HG03045 (cell line): ENCODE measurements at regions not wholly inside any gene's neighbourhood (a gene's known extent, or its start where the extent isn't known, plus 50 kb on each side); places are given as distances from the start of the nearest gene placed in this dataset.
"Not testable (repeated sequence)": the region's sequence is repeated elsewhere in the genome, so short reads cannot be mapped to it uniquely, and the experiment has no call there.

ENCODE experiments used
- ATAC-seq: cut with Tn5 transposase; IDR thresholded peaks from one replicate; pipeline ENCODE4 v1.9.1; 2021; ENCODE audit warnings: mild to moderate bottlenecking, moderate library complexity; ENCODE audit not compliant: unreplicated experiment

DNA sequence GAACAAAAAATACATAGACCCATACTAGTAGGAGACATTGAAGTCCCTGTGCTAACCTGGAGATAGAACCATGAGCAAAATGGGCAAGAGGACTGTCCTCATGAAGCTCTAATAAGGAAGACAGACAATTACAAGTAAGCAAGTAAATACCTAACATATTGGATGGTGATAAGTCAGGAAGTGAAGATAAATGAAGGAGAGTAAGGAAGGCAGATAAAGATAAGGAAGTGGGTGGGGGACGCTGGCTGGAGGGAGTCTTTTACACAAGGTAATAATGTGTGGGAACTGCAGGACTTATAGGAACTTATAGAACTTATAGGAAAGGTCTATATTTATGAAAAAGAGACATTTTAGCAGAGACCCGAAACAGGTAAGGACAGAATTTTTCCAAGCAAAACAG, 148.9 kb upstream of the ABI3BP start:
- ATAC-seq: no peak

DNA sequence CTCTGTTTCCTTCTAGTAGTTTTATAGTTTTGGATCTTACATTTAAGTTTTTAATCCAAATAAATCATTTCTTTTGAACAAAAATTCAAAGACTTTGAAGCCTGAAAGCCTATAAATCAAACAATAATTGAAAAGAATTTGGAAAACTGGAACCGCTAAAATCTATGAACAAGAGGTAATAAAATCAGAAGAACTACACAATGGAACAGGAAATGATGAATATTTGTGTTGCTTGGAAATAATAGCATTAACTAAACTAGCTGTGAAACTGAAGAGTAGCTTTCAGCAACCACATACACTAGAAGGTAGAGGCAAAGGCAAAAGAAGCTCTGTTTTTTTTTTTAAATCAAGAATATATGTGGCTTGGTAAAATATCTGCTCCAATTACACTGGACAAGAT, 147.9 kb upstream of the ABI3BP start:
- ATAC-seq: no peak

DNA sequence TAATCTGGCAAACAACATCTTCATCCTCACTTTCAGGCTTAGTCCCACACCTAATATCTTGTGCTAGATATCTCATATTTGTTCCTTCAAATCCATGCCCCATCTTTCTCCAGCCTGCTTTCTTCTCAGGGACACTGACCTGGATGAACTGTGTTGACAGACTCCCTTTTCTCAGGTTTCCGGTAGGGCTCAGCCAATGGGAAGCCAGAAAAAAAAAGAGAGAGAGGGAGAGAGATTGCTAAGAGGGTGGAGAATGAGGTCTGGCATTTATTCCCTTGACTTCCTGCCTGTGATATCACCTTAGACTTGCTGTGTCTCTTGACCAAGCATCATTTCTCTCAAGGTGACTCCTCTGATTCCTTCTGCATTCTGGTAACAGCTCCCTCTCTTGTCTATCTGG, 145.6 kb upstream of the ABI3BP start:
- ATAC-seq: no peak

DNA sequence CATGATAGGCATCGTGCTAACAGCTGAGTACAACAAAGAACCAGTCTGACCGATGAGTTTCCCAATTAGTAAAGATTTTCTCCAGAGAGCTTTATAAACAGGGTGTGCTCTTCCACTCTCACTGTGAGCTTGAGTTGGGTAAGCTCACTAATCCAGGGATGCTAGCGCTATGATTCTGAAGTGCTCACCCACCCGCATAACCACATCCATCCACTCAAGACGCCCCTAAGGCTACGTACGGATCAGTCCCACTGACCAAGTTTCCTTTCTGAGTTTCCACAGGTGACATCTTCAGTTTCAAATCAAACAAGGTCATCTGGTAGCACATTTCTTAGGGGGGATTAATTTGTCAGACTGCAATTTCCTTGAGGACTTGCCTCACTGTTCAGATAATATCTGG, 141.1 kb upstream of the ABI3BP start:
- no peak for ATAC-seq

DNA sequence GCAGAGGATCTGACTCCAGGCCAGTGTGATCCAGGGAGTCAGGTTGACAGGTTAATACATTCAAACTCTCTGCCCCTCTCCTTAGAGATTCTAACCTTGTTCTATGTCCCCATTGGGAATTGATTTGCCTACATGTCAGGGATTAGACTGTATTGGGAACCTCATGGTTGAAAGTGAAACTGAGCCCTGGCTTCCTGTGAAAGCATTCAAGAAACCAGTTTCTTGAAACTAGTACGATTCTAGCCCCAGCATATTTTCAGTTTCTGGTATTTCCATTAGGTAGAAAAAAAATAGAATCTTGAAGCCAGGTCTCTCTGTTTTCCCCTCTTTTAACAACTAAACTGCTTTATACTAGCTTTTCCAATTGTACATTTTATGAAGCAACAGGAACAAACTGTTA, 140.4 kb upstream of the ABI3BP start:
- no peak for ATAC-seq

DNA sequence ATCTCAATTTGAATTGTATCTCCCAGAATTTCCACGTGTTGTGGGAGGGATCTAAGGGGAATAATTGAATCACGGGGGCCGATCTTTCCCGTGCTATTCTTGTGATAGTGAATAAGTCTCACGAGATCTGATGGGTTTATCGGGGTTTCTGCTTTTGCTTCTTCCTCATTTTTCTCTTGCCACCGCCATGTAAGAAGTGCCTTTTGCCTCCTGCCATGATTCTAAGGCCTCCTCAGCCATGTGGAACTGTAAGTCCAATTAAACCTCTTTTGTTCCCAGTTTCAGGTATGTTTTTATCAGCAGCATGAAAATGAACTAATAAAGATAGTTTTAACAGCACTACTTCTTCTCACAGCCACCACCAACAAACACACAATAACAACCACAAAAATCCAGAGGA, 140.0 kb upstream of the ABI3BP start:
- not testable (repeated sequence) for ATAC-seq

DNA sequence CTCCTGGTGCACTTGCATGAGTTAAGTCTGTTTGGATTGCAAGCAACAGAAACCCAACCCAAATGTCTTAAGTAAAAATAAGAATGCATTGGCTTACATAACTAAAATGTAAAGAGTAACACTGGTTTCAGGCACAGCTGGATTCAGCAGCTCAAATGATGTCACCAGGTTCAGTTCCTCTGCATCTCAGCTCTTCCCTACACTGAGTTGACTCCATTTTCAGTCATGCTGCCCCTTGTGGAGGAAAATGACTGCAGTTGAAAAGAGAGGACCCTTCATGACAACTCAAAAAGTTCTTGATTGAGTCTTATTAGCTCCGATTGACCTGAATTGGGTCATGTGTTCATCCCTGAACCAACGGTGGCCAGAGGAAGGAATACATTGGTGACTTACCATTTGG, 138.5 kb upstream of the ABI3BP start:
- ATAC-seq: no peak

DNA sequence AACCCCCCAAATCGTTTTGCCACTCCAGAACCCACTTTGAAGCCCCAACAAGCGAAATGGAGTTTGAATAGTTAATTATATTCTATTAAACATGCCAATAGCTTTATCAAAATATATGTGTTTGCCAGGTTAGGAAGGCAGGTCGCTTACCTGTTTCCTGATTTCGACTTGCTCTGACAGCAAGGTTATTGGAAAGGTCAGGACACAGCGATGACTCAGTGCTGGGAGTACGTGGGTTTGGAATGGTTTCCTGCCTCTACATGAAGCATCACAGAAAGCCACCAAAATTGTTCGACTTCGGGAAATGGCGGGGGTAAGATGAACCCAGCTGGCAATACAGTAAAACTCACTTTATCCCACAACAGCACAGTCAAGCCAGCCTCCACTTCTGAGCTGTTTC, 135.6 kb upstream of the ABI3BP start:
- ATAC-seq: no peak

DNA sequence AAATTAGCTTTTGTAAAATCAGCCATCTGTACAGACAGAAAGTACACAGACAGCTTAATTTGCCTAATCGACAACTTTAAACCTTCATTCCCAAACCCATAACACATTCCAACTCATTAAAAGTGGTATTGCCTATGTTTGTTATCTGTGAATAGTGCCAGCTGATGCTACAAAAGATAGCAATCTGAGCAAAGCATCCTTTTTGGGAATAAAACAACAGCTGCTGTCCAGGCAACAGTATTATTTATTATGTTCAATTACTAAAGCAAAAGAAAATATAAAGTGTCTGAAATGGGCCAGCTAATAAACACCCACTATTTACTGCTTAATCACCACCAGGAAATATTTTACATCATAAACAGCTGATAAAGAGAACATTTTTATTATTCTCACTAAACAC, 134.8 kb upstream of the ABI3BP start:
- no peak for ATAC-seq

DNA sequence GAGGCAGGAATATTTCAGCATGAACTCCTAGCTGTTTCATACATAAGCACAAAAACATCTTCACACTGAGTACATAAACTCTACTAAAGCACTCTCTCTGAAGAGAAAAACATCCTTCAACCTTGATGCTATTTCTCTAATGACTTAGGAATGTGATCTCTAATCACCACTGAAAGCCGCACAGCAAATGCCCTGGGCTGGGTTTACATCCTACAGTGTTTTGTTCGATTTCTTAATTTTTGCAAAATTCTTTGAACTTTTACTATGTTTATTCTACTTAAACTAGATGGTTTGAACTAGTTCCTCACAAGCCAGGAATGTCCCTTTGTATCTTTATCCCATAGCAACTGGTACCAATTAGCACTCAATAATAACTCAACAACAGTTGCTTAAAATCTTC, 130.9 kb upstream of the ABI3BP start:
- no peak for ATAC-seq

DNA sequence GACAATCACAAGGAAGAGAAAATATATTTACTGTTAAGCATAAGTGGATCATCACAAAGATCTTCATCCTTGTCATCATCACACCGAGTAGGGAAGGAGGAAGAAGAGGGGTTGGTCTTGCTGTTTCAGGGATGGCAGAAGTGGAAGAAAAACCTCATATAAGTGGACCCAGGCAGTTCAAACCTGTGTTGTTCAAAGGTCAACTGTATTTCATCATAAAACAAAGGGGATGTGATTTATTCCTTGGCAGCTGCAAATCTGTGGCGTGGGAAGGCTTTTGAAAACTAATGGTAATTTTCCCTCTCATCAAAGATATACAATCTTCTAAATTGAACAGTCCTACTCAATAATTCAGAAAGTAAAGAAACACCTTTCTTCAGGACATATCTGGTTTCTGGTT, 129.9 kb upstream of the ABI3BP start:
- no peak for ATAC-seq

DNA sequence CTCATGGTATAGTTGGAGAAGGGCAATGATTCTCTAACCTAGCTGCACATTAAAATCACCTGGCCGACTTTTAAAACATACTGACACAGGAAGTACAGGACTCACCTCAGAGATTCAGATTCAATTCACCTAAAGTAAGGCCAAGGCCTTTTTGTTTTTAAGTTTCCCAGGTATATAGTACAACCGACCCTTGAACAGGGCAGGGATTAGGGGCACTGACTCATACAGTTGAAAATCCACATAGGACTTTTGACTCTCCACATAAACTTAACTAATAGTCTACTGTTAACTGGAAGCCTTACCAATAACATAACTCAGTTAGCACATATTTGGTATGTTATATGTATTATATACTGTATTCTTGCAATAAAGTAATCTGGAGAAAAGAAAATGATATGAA, 129.5 kb upstream of the ABI3BP start:
- ATAC-seq: no peak

DNA sequence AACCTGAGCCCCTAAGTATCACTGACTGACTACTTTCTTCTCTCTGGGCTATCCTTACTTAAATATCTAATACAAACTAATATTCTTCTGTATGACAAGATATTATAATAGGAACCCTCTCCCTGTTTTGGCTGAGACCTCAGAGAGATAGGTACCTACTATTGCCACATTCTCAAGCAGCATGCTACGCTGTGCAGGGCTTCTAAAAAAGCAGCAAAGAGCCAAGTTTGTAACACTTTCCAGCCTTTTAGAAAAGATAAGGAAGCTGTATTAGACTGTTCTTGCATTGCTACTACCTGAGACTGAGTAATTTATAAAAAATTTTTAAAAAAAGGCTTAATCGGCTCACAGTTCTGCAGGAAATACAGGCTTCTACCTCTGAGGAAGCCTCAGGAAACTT, 126.8 kb upstream of the ABI3BP start:
- ATAC-seq: no peak

DNA sequence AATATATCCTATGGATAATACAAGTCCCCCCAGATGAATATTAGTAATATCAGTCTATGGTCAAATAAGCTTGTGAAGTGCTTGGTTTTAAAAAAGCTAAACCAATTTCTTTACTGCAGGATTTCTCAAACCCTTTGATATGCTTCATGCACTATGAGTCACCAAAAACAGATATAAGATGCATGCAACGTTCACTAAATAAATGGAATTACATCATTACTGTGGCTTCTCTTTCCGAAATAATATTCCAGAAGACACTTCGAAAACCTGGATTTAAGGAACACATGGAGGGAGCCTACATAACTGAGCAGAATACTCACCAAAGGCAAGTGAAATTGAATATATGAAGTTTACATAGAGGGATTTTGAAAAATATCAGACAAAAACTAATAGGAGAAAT, 126.3 kb upstream of the ABI3BP start:
- no peak for ATAC-seq

DNA sequence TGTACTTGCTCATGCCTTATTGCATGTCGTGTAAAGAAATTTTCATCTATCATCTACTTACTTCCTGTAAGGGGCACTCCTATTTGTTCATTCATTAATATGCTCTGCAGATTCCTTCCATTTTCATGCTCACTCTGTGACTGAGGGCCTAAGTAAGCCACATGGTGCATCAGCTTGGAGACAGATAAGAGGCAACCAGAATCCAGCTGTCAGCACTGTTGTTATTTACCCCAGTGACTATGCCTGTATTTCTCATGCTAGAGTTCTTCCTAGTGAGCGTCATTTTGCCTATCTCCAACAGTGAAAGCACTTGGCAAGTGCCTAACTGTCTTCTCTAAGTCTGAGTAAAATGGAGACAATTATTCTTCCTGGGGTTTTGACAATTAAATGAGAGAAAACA, 124.8 kb upstream of the ABI3BP start:
- no peak for ATAC-seq

DNA sequence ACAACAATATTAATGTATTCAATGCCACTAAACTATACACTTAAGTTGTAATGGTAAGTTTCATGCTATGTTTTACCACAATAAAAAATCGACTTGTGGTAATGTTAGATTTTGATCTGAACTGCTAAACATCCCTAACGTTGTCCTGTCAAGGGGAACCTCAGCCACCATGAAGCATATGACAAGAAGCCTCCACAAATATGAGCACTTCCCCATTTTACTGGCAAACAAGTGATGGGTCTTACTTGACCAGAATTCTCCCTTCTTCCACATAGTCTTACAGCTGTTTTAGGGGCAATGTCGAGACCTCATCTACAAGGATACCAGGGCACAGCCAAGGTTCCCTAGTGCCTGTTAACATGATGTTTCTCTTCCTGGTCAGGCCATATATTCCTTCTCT, 124.2 kb upstream of the ABI3BP start:
- ATAC-seq: no peak

DNA sequence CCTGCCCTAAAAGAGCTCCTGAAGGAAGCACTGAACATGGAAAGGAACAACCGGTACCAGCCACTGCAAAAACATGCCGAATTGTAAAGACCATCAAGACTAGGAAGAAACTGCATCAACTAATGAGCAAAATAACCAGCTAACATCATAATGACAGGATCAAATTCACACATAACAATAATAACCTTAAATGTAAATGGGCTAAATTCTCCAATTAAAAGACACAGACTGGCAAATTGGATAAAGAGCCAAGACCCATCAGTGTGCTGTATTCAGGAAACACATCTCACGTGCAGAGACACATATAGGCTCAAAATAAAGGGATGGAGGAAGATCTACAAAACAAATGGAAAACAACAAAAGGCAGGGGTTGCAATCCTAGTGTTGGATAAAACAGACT, 117.1 kb upstream of the ABI3BP start:
- not testable (repeated sequence) for ATAC-seq

DNA sequence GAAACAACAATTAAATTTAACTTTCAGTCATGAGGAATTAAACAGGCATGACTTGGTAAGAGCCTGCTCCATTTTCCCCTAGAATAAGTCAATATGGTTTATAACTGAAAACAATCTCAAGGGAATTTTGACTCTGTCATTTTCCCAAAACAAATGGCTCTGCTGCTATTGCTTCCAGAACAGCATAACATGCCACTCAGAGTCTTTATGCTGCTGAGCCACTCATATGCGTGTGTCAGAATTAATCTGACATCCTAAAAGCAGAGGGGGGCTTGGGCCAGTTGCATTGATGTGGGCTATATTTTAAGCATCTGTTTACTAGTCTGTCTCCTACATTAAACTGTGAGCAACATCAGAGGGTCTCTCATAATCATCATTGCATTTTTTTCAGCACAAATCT, 111.1 kb upstream of the ABI3BP start:
- no peak for ATAC-seq

DNA sequence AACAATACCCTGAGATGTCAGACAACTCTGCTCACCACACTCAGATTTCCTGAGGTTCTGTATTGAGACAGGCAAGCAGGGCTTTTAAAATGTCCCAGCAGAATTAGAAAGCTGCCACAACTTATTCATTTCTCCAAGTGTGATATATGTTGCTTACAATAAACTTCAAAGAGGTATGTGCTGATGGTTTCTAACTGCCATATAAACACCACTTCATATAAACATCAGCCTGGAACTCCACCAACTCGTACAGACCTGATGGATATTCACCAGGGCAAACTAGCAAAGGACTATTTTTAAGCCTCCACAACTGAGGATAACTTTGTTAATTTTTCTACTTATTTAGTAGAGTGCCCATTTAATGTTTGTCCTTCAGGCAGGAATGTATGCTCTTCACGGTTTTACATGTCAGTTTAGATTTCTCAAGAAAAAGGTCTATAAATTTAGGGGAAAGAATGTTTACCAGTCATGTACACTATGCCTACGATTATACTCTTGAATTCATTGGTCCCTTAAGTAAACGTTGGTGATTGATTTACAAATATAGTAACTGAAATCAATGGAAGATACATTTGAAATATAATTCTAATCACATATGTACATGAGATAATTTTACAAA, 109.6 kb upstream of the ABI3BP start:
- ATAC-seq: no peak

DNA sequence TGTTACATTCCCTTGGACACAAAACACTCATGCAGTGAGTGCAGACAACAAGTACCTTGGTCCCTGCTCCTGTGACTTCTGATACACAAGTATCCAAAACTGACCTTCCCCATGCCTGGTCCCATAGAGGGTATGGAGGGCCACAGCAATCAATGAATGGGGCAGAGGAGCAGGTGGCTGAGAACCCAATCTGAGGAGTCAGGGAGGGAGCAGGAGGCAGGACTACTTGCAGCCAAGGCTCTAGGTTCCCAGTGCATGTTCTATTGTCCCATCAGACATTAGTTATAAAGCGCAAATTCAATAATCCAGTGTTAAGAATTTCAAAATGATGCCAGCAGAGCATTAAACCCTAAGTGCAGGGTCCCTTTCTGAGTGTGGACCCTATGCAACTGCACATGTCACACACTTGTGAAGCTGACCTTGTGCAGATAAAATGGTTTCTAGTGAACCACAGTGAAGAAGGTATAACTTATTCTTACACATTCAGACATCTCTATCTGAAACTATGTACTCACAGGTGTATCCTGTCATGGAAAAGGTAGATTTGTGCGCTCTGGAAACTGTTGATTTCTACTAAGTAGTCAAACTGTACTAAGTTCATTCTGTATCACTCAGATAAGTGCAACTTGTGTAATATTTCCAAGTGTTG, 107.3 kb upstream of the ABI3BP start:
- ATAC-seq: no peak

DNA sequence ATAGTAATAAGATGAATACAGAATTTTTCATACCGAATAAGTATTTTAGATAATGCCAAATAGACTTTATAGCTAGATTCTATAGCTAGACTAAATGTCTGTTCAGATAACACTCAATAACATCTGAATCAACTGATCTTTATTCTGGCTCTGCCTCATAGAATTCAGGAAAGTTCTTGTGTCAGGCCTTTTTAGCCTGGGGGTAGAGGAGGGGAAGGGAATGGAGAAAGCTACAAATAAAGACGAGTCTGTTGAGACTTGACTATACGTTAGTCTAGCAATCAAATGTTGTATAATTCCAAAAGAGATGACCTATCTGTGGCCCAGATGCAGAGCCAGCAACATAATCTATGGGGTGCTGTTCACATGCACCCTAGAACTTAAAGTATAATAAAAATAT, 106.6 kb upstream of the ABI3BP start:
- ATAC-seq: no peak

DNA sequence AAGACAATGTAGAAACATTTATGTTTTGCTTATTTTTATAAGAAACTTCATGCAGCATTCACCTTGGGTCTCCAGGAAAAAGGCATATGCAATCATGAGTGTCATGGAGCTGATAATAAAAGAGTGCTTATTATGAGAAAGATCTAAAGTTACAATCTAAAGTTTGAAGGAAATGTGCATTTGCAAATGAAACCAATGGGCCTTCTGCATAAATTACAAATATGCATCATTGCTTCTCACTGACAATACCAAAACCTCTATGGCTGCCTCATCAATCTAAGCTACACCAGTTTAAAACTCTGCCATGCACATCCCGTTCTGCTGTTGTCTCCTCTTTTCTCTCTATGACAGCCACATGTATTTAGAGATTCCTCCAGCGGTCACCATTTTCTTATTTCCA, 103.2 kb upstream of the ABI3BP start:
- ATAC-seq: no peak
